Immature natural killer cell (primary cell): ENCODE measurements at regions not wholly inside any gene's neighbourhood (a gene's known extent, or its start where the extent isn't known, plus 50 kb on each side); places are given as distances from the start of the nearest gene placed in this dataset.
A peak's percentile ranks its signal among the peaks of the same experiment; 100 is the strongest.
"Not testable (repeated sequence)": the region's sequence is repeated elsewhere in the genome, so short reads cannot be mapped to it uniquely, and the experiment has no call there.

Experiments
- DNase-seq, 3 donors: peaks; one replicate each; pipeline ENCODE4 v3.0.0; 2022; ENCODE audit warnings: mixed read lengths in 1 of 3
- H3K27ac Mint-ChIP-seq, 6 donors: one replicate each; pipeline ENCODE4 v1.8.0; 2020; ENCODE audit warnings: mixed read lengths in 6 of 6, mild to moderate bottlenecking in 5 of 6, inconsistent platforms in 4 of 6, moderate library complexity in 3 of 6
- H3K27me3 Mint-ChIP-seq, 3 donors: one replicate each; pipeline ENCODE4 v1.8.0; 2020 to 2021; ENCODE audit warnings: low read depth in 3 of 3, mild to moderate bottlenecking in 3 of 3, mixed read lengths in 3 of 3, moderate library complexity in 3 of 3, inconsistent platforms in 1 of 3
- H3K36me3 Mint-ChIP-seq, 3 donors: one replicate each; pipeline ENCODE4 v1.8.0; 2020; ENCODE audit warnings: mixed read lengths in 3 of 3, inconsistent platforms in 2 of 3, mild to moderate bottlenecking in 2 of 3
- H3K4me1 Mint-ChIP-seq, 2 donors: one replicate each; pipeline ENCODE4 v1.8.0; 2020; ENCODE audit warnings: inconsistent platforms in 2 of 2, mild to moderate bottlenecking in 2 of 2, mixed read lengths in 2 of 2, moderate library complexity in 1 of 2
- H3K4me3 Mint-ChIP-seq, 5 donors: one replicate each; pipeline ENCODE4 v1.8.0; 2020; ENCODE audit warnings: mild to moderate bottlenecking in 5 of 5, mixed read lengths in 5 of 5, inconsistent platforms in 3 of 5, moderate library complexity in 3 of 5
- H3K9me3 Mint-ChIP-seq, 6 donors: one replicate each; pipeline ENCODE4 v1.8.0; 2020; ENCODE audit warnings: mild to moderate bottlenecking in 6 of 6, mixed read lengths in 6 of 6, inconsistent platforms in 4 of 6, moderate library complexity in 3 of 6

DNA sequence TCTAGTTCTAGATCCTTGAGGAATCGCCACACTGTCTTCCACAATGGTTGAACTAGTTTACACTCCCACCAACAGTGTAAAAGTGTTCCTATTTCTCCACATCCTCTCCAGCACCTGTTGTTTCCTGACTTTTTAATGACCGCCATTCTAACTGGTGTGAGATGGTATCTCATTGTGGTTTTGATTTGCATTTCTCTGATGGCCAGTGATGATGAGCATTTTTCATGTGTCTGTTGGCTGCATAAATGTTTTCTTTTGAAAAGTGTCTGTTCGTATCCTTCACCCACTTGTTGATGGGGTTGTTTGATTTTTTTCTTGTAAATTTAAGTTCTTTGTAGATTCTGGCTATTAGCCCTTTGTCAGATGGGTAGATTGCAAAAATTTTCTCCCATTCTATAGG lies 79.2 kb downstream of the SLC41A2 start:
- H3K36me3 Mint-ChIP-seq, H3K9me3 Mint-ChIP-seq, H3K4me3 Mint-ChIP-seq, DNase-seq, H3K27ac Mint-ChIP-seq, H3K27me3 Mint-ChIP-seq, H3K4me1 Mint-ChIP-seq: not testable (repeated sequence)

DNA sequence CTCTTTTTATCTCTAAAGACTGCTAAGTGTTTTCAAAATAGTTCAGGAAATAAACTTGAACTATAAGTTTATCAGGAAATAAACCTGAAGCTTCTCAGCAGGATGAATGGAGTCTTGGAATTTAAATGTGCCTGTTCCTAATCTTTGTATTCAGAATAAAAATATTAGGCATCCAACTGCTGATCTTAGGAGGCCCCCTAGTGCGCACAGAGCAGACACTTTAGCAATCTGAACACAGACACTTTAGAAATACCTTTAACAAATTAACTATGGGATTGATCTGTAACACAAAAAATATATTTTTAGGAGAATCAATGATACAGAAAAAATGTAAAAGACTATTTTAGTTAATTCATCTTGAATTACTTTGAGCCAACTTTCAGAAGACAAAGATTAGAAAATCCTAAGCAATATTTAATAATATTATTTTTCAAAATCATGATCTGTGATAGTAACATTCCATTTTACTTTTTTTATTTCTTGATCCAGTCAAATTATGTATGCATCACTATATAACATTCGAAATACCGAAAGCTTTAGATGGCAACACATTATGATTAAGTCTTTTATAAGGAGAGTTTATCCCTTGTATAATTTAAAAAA lies 80.9 kb downstream of the SLC41A2 start:
- peak; percentile 28 to 46 (median 30) for DNase-seq
- no peak overlapping the region for H3K4me3 Mint-ChIP-seq
- no peaks in the 10 kb centered on the region for H3K4me1 Mint-ChIP-seq
- H3K27me3 Mint-ChIP-seq, result peaks cover 0 to 3% (median 3%) of the 10 kb centered on the region in 3 donors
- H3K27ac Mint-ChIP-seq, result no peak overlapping the region
- H3K9me3 Mint-ChIP-seq, result no peaks in the 10 kb centered on the region
- H3K36me3 Mint-ChIP-seq, result no peaks in the 10 kb centered on the region

- Mint-ChIP-seq H3K36me3 (no peaks in the 10 kb centered on the region), H3K4me1 (no peaks in the 10 kb centered on the region), H3K27ac (no peak overlapping the region), H3K27me3 (peaks cover 0 to 3% (median 2%) of the 10 kb centered on the region in 3 donors), H3K4me3 (no peak overlapping the region), H3K9me3 (no peaks in the 10 kb centered on the region)
- no peak for DNase-seq
These were observed 84.7 kb downstream of the SLC41A2 start for GRCh38 chr12:104873374-104873773.

DNA sequence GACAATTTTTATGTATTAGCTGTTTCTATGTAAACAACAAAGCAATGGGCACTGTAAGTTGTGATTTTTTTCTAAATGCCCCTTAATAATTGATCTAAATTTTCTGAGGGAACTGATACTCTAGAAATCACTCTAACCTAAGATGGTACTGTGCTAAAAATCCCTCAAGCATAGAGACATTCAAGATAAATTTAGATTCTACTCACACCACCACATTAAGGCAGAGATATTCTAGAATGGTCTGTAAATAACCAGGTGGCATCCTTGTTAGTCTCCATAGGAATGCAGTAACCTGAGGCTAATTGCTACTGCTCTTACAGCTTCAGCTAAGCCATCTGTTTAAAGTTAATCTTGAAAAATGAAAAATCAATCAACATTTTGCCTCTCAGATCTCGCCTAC lies 87.3 kb downstream of the SLC41A2 start:
- Mint-ChIP-seq H3K4me3 (no peak overlapping the region), H3K27me3 (peaks cover 2 to 3% (median 3%) of the 10 kb centered on the region in 3 donors), H3K27ac (no peak overlapping the region), H3K36me3 (no peaks in the 10 kb centered on the region), H3K4me1 (no peaks in the 10 kb centered on the region), H3K9me3 (no peaks in the 10 kb centered on the region)
- no peak for DNase-seq

DNA sequence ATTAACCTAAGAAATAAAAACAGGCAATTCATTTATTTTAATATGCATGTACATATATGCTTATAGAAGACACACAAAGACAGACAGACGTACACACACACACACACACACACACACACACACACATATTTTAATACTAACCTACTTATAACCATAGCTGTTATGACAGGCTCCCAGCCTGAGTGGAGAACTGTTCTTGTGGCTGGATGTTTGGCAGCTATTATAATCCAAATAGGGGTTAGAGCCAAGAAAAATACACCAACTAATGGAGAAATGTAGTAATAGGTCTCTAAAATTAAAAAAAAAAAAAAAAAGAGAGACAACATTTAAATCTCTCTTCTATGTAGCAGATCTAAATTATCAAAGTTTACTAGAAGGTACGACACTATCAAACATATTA lies 91.8 kb downstream of the SLC41A2 start:
- Mint-ChIP-seq H3K36me3 (no peaks in the 10 kb centered on the region), H3K27ac (no peak overlapping the region), H3K4me1 (no peaks in the 10 kb centered on the region), H3K27me3 (peaks cover 2 to 3% (median 3%) of the 10 kb centered on the region in 3 donors), H3K9me3 (no peaks in the 10 kb centered on the region), H3K4me3 (no peak overlapping the region)
- DNase-seq, result no peak

DNA sequence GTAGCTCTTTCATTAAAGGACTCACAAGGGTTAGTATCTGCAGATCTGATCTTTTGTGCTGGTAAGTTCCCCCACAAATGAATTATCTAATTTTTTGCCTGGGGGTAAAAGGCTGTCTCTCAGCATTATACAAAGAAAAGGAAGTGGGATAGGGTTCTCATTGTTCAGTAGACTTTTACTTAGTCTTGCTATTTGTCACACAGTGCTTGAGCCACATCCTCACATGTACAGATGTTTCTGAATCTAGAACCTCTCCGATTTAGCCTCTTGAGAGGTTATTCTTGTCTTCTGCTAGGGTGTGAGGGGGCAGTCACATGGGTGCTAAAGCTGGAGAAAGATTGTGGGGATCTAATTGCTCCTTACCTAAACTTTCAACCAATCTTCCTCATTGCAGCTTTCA lies 93.0 kb downstream of the SLC41A2 start:
- Mint-ChIP-seq H3K27me3 (peaks cover 2 to 3% (median 3%) of the 10 kb centered on the region in 3 donors), H3K4me3 (no peak overlapping the region), H3K9me3 (no peaks in the 10 kb centered on the region), H3K4me1 (no peaks in the 10 kb centered on the region), H3K36me3 (no peaks in the 10 kb centered on the region), H3K27ac (no peak overlapping the region)
- DNase-seq, result no peak

DNA sequence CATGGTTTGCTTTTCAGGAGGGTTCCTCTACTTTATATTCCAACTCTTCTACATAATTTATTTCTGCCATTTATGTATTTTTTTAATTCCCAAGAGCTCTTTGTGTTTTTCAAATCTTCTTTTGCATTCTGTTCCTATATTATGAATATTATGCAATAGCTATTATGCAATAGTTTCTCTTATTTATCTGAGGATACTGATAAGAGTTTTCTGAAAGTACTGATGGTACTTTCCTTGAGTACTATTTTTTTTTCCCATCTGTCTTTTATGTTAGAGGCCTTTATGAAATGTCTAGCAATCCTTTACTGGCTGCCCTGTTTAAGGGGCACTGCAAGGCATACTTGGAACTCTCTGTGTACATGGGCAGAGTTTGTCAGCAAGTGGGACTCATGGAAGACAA lies 93.4 kb downstream of the SLC41A2 start:
- no peak for DNase-seq
- Mint-ChIP-seq H3K9me3 (no peaks in the 10 kb centered on the region), H3K27me3 (peaks cover 0 to 3% (median 3%) of the 10 kb centered on the region in 3 donors), H3K4me3 (no peak overlapping the region), H3K27ac (no peak overlapping the region), H3K4me1 (no peaks in the 10 kb centered on the region), H3K36me3 (no peaks in the 10 kb centered on the region)

DNA sequence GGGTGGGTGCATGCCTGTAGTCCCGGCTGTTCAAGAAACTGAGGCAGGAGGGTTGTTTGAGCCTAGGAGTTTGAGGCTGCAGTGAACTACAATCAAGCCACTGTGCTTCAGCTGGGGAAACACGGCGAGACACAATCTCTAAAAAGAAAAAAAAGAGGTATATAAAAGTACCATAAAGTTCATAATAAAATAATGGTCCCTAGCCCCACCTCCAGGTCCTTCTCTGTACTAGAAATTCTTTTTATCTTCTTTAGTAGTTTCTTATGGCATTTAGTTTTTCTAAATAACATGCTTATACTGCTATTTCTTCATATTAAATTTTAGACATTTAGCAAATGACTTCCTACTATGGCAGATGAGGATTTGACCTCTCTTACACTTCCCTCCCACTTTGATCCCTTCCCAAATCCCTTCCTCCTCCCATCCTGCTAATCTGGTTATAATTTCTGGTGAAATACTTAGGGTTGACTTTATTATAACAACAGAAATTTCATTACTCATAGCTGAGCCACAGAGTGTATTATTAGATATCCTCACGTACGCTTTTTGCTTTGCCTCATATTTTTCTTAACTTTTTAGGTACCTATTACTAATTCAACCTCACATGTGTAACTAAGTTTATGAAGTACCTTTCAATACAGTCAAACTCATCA lies 94.7 kb downstream of the SLC41A2 start:
- Mint-ChIP-seq H3K27me3 (peaks cover 0 to 3% (median 3%) of the 10 kb centered on the region in 3 donors), H3K4me1 (no peaks in the 10 kb centered on the region), H3K9me3 (no peaks in the 10 kb centered on the region), H3K36me3 (no peaks in the 10 kb centered on the region), H3K4me3 (no peak overlapping the region), H3K27ac (no peak overlapping the region)
- no peak for DNase-seq

GRCh38 chr12:104858611-104859543 lies 99.2 kb downstream of the SLC41A2 start:
- H3K27ac Mint-ChIP-seq, result no peak overlapping the region
- no peak for DNase-seq
- peaks cover 0 to 1% (median 0%) of the 10 kb centered on the region in 6 donors for H3K9me3 Mint-ChIP-seq
- no peaks in the 10 kb centered on the region for H3K36me3 Mint-ChIP-seq
- no peak overlapping the region for H3K4me3 Mint-ChIP-seq
- peaks cover 0 to 3% (median 0%) of the 10 kb centered on the region in 3 donors for H3K27me3 Mint-ChIP-seq
- no peaks in the 10 kb centered on the region for H3K4me1 Mint-ChIP-seq

DNA sequence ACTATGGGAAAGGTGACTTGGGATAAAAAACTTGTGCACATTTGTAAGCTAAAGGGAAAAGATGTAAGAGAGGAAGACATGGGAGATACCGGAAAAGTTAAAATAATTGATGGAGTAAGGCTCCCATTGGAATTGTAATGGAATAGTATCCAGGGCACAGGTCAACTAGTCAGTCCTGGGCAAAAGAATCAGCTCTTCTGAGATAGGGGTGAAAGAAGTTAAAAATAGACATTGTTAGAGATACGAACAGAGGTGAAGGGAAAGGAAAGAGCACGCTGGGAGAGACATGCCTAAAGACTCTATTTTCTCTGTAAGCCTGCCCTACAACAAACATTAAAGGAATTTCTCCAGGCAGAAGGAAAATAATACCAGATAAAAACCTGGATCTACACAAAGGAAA lies 101.6 kb downstream of the SLC41A2 start:
- DNase-seq, result no peak
- Mint-ChIP-seq H3K4me1 (no peaks in the 10 kb centered on the region), H3K36me3 (no peaks in the 10 kb centered on the region), H3K4me3 (no peak overlapping the region), H3K27me3 (peaks cover 0 to 4% (median 0%) of the 10 kb centered on the region in 3 donors), H3K27ac (no peak overlapping the region), H3K9me3 (peaks cover 0 to 1% (median 0%) of the 10 kb centered on the region in 6 donors)

GRCh38 chr12:104855599-104855998 lies 102.5 kb downstream of the SLC41A2 start:
- Mint-ChIP-seq H3K36me3 (no peaks in the 10 kb centered on the region), H3K27ac (no peak overlapping the region), H3K27me3 (peaks cover 0 to 4% (median 0%) of the 10 kb centered on the region in 3 donors), H3K4me3 (no peak overlapping the region), H3K9me3 (peaks cover 0 to 1% (median 0%) of the 10 kb centered on the region in 6 donors), H3K4me1 (no peaks in the 10 kb centered on the region)
- no peak for DNase-seq

- H3K27ac Mint-ChIP-seq, result no peak overlapping the region
- no peaks in the 10 kb centered on the region for H3K36me3 Mint-ChIP-seq
- H3K4me1 Mint-ChIP-seq, result no peaks in the 10 kb centered on the region
- peaks cover 0 to 1% (median 0%) of the 10 kb centered on the region in 6 donors for H3K9me3 Mint-ChIP-seq
- DNase-seq, result no peak
- H3K4me3 Mint-ChIP-seq, result no peak overlapping the region
- peaks cover 0 to 2% (median under 1%) of the 10 kb centered on the region in 3 donors for H3K27me3 Mint-ChIP-seq
These were observed 105.2 kb downstream of the SLC41A2 start for GRCh38 chr12:104852896-104853295.

- peaks cover under 1 to 3% (median 2%) of the 10 kb centered on the region in 3 donors for H3K27me3 Mint-ChIP-seq
- H3K27ac Mint-ChIP-seq, result no peak overlapping the region
- no peaks in the 10 kb centered on the region for H3K4me1 Mint-ChIP-seq
- peaks cover 0 to 1% (median 0%) of the 10 kb centered on the region in 6 donors for H3K9me3 Mint-ChIP-seq
- DNase-seq, result no peak
- H3K36me3 Mint-ChIP-seq, result no peaks in the 10 kb centered on the region
- no peak overlapping the region for H3K4me3 Mint-ChIP-seq
These were observed 106.0 kb downstream of the SLC41A2 start for GRCh38 chr12:104852102-104852501.

- no peaks in the 10 kb centered on the region for H3K9me3 Mint-ChIP-seq
- no peak for DNase-seq
- no peaks in the 10 kb centered on the region for H3K4me1 Mint-ChIP-seq
- H3K27ac Mint-ChIP-seq, result no peak overlapping the region
- H3K36me3 Mint-ChIP-seq, result no peaks in the 10 kb centered on the region
- peaks cover 2 to 6% (median 3%) of the 10 kb centered on the region in 3 donors for H3K27me3 Mint-ChIP-seq
- H3K4me3 Mint-ChIP-seq, result no peak overlapping the region
These were observed 107.3 kb downstream of the SLC41A2 start for GRCh38 chr12:104850781-104851180.
